ENCODE measurements at regions not wholly inside any gene's neighbourhood (a gene's known extent, or its start where the extent isn't known, plus 50 kb on each side); places are given as distances from the start of the nearest gene placed in this dataset.

DNA sequence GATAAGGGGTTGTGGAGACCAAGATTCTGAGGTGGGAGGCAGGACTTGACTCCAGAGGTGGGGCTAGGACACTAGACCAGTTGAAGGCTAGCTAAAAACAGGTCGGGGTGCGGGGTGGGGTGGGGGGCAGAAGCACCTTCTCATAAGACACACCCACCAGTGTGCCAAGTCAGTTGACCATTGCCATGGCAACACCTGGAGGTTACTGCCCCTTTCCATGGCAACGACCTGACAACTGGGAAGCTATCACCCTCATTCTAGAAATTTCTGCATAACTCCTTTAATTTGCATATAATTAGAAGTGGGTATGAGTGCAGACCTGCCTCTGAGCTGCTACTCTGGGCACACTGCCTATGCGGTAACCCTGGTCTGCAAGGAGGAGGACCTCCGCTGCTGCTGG is 53.9 kb upstream of the ALOX12 start:
- no peak for TF ChIP-seq POLR2A (IDR thresholded peaks at IDR 0.05)
- TF ChIP-seq, protein P1, sequence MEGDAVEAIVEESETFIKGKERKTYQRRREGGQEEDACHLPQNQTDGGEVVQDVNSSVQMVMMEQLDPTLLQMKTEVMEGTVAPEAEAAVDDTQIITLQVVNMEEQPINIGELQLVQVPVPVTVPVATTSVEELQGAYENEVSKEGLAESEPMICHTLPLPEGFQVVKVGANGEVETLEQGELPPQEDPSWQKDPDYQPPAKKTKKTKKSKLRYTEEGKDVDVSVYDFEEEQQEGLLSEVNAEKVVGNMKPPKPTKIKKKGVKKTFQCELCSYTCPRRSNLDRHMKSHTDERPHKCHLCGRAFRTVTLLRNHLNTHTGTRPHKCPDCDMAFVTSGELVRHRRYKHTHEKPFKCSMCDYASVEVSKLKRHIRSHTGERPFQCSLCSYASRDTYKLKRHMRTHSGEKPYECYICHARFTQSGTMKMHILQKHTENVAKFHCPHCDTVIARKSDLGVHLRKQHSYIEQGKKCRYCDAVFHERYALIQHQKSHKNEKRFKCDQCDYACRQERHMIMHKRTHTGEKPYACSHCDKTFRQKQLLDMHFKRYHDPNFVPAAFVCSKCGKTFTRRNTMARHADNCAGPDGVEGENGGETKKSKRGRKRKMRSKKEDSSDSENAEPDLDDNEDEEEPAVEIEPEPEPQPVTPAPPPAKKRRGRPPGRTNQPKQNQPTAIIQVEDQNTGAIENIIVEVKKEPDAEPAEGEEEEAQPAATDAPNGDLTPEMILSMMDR (IDR thresholded peaks at IDR 0.05): no peak
- H3K4me3 ChIP-seq: no peak overlapping the region
- no peak overlapping the region for H3K27ac ChIP-seq

DNA sequence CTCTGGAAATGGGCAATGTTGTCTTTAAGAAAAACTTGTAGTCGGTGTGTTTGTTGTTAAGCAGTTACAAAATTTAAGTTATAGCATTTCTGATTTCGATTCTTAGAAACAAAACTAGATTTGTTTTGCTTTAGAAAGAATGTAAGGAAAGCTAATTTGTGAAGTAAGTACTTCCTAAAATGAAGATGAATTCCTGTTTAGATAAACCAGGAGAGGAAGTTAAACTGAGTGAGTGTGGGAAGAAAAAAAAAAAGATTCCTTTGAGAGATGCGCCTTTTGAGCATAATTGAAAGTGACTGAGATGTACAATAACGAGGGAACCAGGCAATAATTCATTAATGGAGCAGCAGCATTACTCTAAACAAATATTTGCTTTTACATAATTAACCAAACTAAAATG is 52.4 kb upstream of the ALOX12 start:
- Histone ChIP-seq H3K9me3 (no peaks in the 10 kb centered on the region), H3K27me3 (no peaks in the 10 kb centered on the region), H3K36me3 (no peaks in the 10 kb centered on the region), H3K4me1 (no peaks in the 10 kb centered on the region), H3K27ac (no peak overlapping the region), H3K4me3 (no peak overlapping the region)
- TF ChIP-seq, protein P1 (IDR thresholded peaks at IDR 0.05): no peak
- TF ChIP-seq POLR2A (IDR thresholded peaks at IDR 0.05): no peak
- no peak for DNase-seq

More for the DNA sequence above, 53.9 kb upstream of the ALOX12 start:
- no peaks in the 10 kb centered on the region for H3K9me3 ChIP-seq
- no peak for DNase-seq
- no peaks in the 10 kb centered on the region for H3K4me1 ChIP-seq
- H3K36me3 ChIP-seq: no peaks in the 10 kb centered on the region
- no peaks in the 10 kb centered on the region for H3K27me3 ChIP-seq

Data from Peyer's patch (tissue), 4 donors.